Activated CD4-positive, alpha-beta memory T cell treated with anti-CD3 and anti-CD28 coated beads for 36 hours (primary cell): ENCODE measurements at regions not wholly inside any gene's neighbourhood (a gene's known extent, or its start where the extent isn't known, plus 50 kb on each side); places are given as distances from the start of the nearest gene placed in this dataset.

Source experiments
- CTCF ChIA-PET: fragments of 350-600 bp; sonication (Branson Sonifier 250); formaldehyde crosslinking; loops from one replicate; lab custom pipeline; 2021; ENCODE audit warnings: antibody characterized with exemption, inconsistent platforms; lab: Charles Lee
- POLR2A ChIA-PET: fragments of 350-600 bp; sonication (Branson Sonifier 250); formaldehyde crosslinking; loops from one replicate; lab custom pipeline; 2021; ENCODE audit warnings: antibody characterized with exemption; lab: Charles Lee
- DNase-seq: peaks from one replicate; pipeline ENCODE4 v3.0.0-alpha.2; 2020
- H3K27ac Mint-ChIP-seq: one replicate; pipeline ENCODE4 v1.8.0; 2021; ENCODE audit warnings: mixed read lengths
- H3K27me3 Mint-ChIP-seq: one replicate; pipeline ENCODE4 v1.8.0; 2021; ENCODE audit warnings: mixed read lengths
- H3K36me3 Mint-ChIP-seq: one replicate; pipeline ENCODE4 v1.8.0; 2021; ENCODE audit warnings: mixed read lengths
- H3K4me1 Mint-ChIP-seq: one replicate; pipeline ENCODE4 v1.8.0; 2021; ENCODE audit warnings: low read depth, mixed read lengths
- H3K4me3 Mint-ChIP-seq: one replicate; pipeline ENCODE4 v1.8.0; 2021; ENCODE audit warnings: mild to moderate bottlenecking, mixed read lengths
- H3K9me3 Mint-ChIP-seq: one replicate; pipeline ENCODE4 v1.8.0; 2021; ENCODE audit warnings: mixed read lengths
- intact Hi-C: fragments of 100-400 bp; cut with micrococcal nuclease; formaldehyde crosslinking; loops from one replicate; pipeline ENCODE4 v1.15.1; 2023

GRCh38 chr11:104728927-104729326 lies 169.3 kb downstream of the CASP12 start:
- Mint-ChIP-seq H3K27me3 (no peaks in the 10 kb centered on the region), H3K4me1 (peaks cover 10% of the 10 kb centered on the region), H3K27ac (no peak overlapping the region), H3K36me3 (no peaks in the 10 kb centered on the region), H3K4me3 (no peak overlapping the region), H3K9me3 (no peaks in the 10 kb centered on the region)
- intact Hi-C loops: no loop called here
- POLR2A ChIA-PET: no interaction called here
- CTCF ChIA-PET: no interaction called here
- no peak for DNase-seq

- ChIA-PET POLR2A (no interaction called here), CTCF (no interaction called here)
- Mint-ChIP-seq H3K4me1 (peaks cover 10% of the 10 kb centered on the region), H3K4me3 (no peak overlapping the region), H3K9me3 (peaks cover 8% of the 10 kb centered on the region), H3K27ac (no peak overlapping the region), H3K27me3 (no peaks in the 10 kb centered on the region), H3K36me3 (peaks cover 1% of the 10 kb centered on the region)
- DNase-seq: no peak
- intact Hi-C loops: no loop called here
These were observed 170.5 kb downstream of the CASP12 start for GRCh38 chr11:104727768-104728167.

- no peak overlapping the region for H3K4me3 Mint-ChIP-seq
- POLR2A ChIA-PET: no interaction called here
- DNase-seq: no peak
- H3K36me3 Mint-ChIP-seq: peaks cover 1% of the 10 kb centered on the region
- CTCF ChIA-PET: interaction anchor here (0.6 kb wide), 1 partner anchor 10 kb away, joined by 3 read pairs; no protein-coding TSS in a partner anchor
- H3K4me1 Mint-ChIP-seq: peaks cover 5% of the 10 kb centered on the region
- intact Hi-C loops: no loop called here
- peaks cover 9% of the 10 kb centered on the region for H3K9me3 Mint-ChIP-seq
- no peaks in the 10 kb centered on the region for H3K27me3 Mint-ChIP-seq
- H3K27ac Mint-ChIP-seq: no peak overlapping the region
These were observed 171.2 kb downstream of the CASP12 start for GRCh38 chr11:104727095-104727494.

GRCh38 chr11:104725796-104726408 lies 172.4 kb downstream of the CASP12 start:
- no peak for DNase-seq
- Mint-ChIP-seq H3K27ac (no peak overlapping the region), H3K27me3 (no peaks in the 10 kb centered on the region), H3K4me3 (no peak overlapping the region), H3K36me3 (peaks cover 1% of the 10 kb centered on the region), H3K4me1 (peaks cover 2% of the 10 kb centered on the region), H3K9me3 (peaks cover 9% of the 10 kb centered on the region)
- intact Hi-C loops: no loop called here
- CTCF ChIA-PET: no interaction called here
- POLR2A ChIA-PET: no interaction called here

- Mint-ChIP-seq H3K36me3 (no peaks in the 10 kb centered on the region), H3K27ac (no peak overlapping the region), H3K27me3 (no peaks in the 10 kb centered on the region), H3K4me1 (peaks cover 9% of the 10 kb centered on the region), H3K4me3 (no peak overlapping the region), H3K9me3 (no peaks in the 10 kb centered on the region)
- POLR2A ChIA-PET: no interaction called here
- no peak for DNase-seq
- CTCF ChIA-PET: no interaction called here
- intact Hi-C loops: no loop called here
These were observed 184.9 kb downstream of the CASP12 start for GRCh38 chr11:104713401-104713800.

- peaks cover 48% of the 10 kb centered on the region for H3K4me1 Mint-ChIP-seq
- ChIA-PET CTCF (interaction anchor here (0.6 to 1.6 kb wide), 2 partner anchors 23 to 96 kb away, joined by 4 to 5 read pairs; no protein-coding TSS in a partner anchor), POLR2A (interaction anchor here (0.9 kb wide), 2 partner anchors 82 to 202 kb away, joined by 4 to 6 read pairs; no protein-coding TSS in a partner anchor)
- peaks cover 4% of the 10 kb centered on the region for H3K36me3 Mint-ChIP-seq
- no peaks in the 10 kb centered on the region for H3K9me3 Mint-ChIP-seq
- H3K27me3 Mint-ChIP-seq: no peaks in the 10 kb centered on the region
- peak overlapping the region; percentile 64 for H3K4me3 Mint-ChIP-seq
- DNase-seq: peak; percentile 87
- peak overlapping the region; percentile 89 for H3K27ac Mint-ChIP-seq
- intact Hi-C loops: loop anchor here (1.0 to 10.0 kb wide), 14 partner anchors 26 to 1372 kb away; partner anchors contain the start of genes AASDHPPT, CARD16, CASP4 and KBTBD3
These were observed 192.6 kb downstream of the CASP12 start for GRCh38 chr11:104705490-104706190.

- Mint-ChIP-seq H3K36me3 (peaks cover 4% of the 10 kb centered on the region), H3K4me1 (peaks cover 51% of the 10 kb centered on the region), H3K9me3 (no peaks in the 10 kb centered on the region), H3K4me3 (peak overlapping the region; percentile 64), H3K27me3 (no peaks in the 10 kb centered on the region), H3K27ac (peak overlapping the region; percentile 89)
- POLR2A ChIA-PET: no interaction called here
- CTCF ChIA-PET: interaction anchor here (0.6 to 1.6 kb wide), 2 partner anchors 23 to 96 kb away, joined by 4 to 5 read pairs; no protein-coding TSS in a partner anchor
- no peak for DNase-seq
- intact Hi-C loops: loop anchor here (1.0 to 10.0 kb wide), 11 partner anchors 26 to 1372 kb away; partner anchors contain the start of genes AASDHPPT, CARD16, CASP4 and KBTBD3
These were observed 193.4 kb downstream of the CASP12 start for GRCh38 chr11:104704888-104705287.

DNA sequence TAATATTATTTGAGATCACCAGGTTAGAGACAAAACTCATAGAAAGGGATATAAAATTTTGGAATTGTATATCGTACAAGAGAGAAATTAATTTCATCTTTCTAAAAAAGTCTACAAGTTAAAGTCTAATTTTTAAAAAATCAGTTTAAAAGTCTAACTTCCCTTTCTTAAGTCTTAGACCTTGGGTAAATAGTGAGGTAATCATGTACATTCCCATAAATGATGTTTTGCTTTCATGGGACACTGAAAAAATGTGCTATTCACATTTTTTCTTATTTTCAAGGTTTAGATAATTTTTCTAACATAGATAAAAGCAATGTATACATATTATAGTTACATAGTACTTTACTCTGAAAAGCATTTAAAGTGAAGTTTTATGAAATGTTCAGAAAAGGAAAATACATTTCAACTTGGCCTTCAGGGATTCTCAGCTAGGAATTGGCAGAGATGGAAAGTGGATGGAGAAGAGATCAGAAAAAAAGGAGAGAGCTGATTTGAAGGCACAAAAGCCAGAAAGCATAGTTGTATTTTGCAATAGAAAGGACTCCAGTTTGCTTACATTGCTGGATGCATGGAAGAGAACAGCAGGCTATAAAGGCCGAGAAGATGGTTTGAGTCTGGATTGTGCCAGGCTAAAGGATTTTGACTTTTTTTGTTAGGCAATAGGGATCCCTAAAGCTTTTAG lies 194.0 kb downstream of the CASP12 start:
- peak overlapping the region; percentile 89 for H3K27ac Mint-ChIP-seq
- H3K4me3 Mint-ChIP-seq: peak overlapping the region; percentile 64

GRCh38 chr11:104700609-104701008 lies 197.7 kb downstream of the CASP12 start:
- Mint-ChIP-seq H3K27me3 (no peaks in the 10 kb centered on the region), H3K9me3 (no peaks in the 10 kb centered on the region), H3K4me3 (no peak overlapping the region), H3K27ac (peak overlapping the region; percentile 33), H3K4me1 (peaks cover 26% of the 10 kb centered on the region), H3K36me3 (no peaks in the 10 kb centered on the region)
- ChIA-PET CTCF (interaction anchor here (0.6 kb wide), 1 partner anchor 22 kb away, joined by 3 read pairs; no protein-coding TSS in a partner anchor), POLR2A (no interaction called here)
- intact Hi-C loops: loop anchor here (10.0 kb wide), 1 partner anchor 404 kb away; no protein-coding TSS in a partner anchor
- DNase-seq: no peak

More for the DNA sequence above, 194.0 kb downstream of the CASP12 start:
- H3K4me1 Mint-ChIP-seq: peaks cover 47% of the 10 kb centered on the region
- no peaks in the 10 kb centered on the region for H3K9me3 Mint-ChIP-seq
- ChIA-PET POLR2A (no interaction called here), CTCF (interaction anchor here (1.6 kb wide), 1 partner anchor 95 kb away, joined by 5 read pairs; no protein-coding TSS in a partner anchor)
- no peak for DNase-seq
- intact Hi-C loops: loop anchor here (2.0 to 10.0 kb wide), 3 partner anchors 95 to 401 kb away; partner anchors contain the start of gene CASP4
- no peaks in the 10 kb centered on the region for H3K27me3 Mint-ChIP-seq
- H3K36me3 Mint-ChIP-seq: peaks cover 4% of the 10 kb centered on the region

GRCh38 chr11:104699981-104700380 lies 198.3 kb downstream of the CASP12 start:
- H3K27ac Mint-ChIP-seq: no peak overlapping the region
- H3K9me3 Mint-ChIP-seq: no peaks in the 10 kb centered on the region
- ChIA-PET CTCF (no interaction called here), POLR2A (no interaction called here)
- H3K4me3 Mint-ChIP-seq: no peak overlapping the region
- intact Hi-C loops: loop anchor here (10.0 kb wide), 1 partner anchor 405 kb away; no protein-coding TSS in a partner anchor
- H3K4me1 Mint-ChIP-seq: peaks cover 20% of the 10 kb centered on the region
- H3K36me3 Mint-ChIP-seq: no peaks in the 10 kb centered on the region
- H3K27me3 Mint-ChIP-seq: no peaks in the 10 kb centered on the region
- no peak for DNase-seq

DNA sequence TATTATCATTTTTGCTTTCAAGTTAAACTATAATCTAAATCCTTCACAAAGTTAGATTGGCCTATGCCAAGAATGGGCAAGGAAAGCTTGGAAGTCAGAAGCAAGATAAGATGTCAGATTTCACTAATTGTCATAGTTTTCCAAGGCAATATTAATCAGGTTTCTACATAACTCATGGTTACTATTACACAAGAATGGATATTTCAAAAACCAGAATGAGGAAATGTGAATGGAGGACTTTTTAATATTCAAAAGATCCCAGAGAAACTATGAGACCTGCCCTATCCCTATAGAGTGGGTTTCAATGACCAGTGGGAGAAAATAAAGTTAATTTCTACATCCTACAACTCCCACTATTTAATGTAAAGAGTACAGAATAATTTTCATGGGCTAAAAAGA lies 203.2 kb downstream of the CASP12 start:
- DNase-seq: no peak
- Mint-ChIP-seq H3K9me3 (peaks cover 4% of the 10 kb centered on the region), H3K36me3 (peaks cover 6% of the 10 kb centered on the region), H3K27ac (no peak overlapping the region), H3K4me1 (no peaks in the 10 kb centered on the region), H3K4me3 (no peak overlapping the region), H3K27me3 (no peaks in the 10 kb centered on the region)
- intact Hi-C loops: no loop called here
- CTCF ChIA-PET: no interaction called here
- POLR2A ChIA-PET: no interaction called here
